OCI-LY3 (cell line): ENCODE measurements at regions not wholly inside any gene's neighbourhood (a gene's known extent, or its start where the extent isn't known, plus 50 kb on each side); places are given as distances from the start of the nearest gene placed in this dataset.

ENCODE experiments used
- EZH2phosphoT487 ChIP-seq: fragments of 200-600 bp; shearing (Covaris generic); IDR thresholded peaks from 2 replicates; pipeline ENCODE4 v1.6.1; 2018; ENCODE audit warnings: antibody characterized with exemption, mixed run types, low read depth
- TF ChIP-seq, protein P1 (sequence below): fragments of 200-600, 300-600 bp; sonication (generic); IDR thresholded peaks from 2 replicates; pipeline ENCODE4 v1.5.1; 2014; ENCODE audit warnings: antibody characterized with exemption, low read length, low read depth

DNA sequence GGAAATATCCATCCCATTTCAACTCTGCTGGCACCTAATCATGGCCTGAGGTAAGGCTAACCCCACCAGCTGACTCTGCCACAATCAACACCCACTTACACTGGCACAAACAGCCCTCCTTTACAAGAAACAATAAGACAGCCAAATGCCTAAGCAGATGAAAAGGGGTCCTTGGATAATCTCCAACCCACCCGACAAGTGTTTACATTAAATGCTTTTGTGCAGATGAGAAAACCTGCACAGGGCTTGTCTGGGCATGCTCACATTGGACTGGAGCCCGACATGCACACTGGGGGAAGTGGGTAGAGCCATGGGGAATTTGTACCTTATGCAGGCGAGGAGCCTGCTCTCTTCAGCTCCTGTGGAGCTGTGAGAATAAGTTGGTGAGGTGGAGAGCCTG, 138.9 kb upstream of the ITM2A start:
- TF ChIP-seq, protein P1, sequence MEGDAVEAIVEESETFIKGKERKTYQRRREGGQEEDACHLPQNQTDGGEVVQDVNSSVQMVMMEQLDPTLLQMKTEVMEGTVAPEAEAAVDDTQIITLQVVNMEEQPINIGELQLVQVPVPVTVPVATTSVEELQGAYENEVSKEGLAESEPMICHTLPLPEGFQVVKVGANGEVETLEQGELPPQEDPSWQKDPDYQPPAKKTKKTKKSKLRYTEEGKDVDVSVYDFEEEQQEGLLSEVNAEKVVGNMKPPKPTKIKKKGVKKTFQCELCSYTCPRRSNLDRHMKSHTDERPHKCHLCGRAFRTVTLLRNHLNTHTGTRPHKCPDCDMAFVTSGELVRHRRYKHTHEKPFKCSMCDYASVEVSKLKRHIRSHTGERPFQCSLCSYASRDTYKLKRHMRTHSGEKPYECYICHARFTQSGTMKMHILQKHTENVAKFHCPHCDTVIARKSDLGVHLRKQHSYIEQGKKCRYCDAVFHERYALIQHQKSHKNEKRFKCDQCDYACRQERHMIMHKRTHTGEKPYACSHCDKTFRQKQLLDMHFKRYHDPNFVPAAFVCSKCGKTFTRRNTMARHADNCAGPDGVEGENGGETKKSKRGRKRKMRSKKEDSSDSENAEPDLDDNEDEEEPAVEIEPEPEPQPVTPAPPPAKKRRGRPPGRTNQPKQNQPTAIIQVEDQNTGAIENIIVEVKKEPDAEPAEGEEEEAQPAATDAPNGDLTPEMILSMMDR, result no peak
- no peak for TF ChIP-seq EZH2phosphoT487
